IMR-90 (cell line): ENCODE measurements at regions not wholly inside any gene's neighbourhood (a gene's known extent, or its start where the extent isn't known, plus 50 kb on each side); places are given as distances from the start of the nearest gene placed in this dataset.

ENCODE experiments used
- CHD1 ChIP-seq: IDR thresholded peaks from 2 replicates; pipeline ENCODE4 v1.6.1; 2012; ENCODE audit warnings: low read depth, low read length, improper control_type of control experiment
- CTCF ChIP-seq: conservative IDR thresholded peaks from 2 replicates; pipeline ENCODE4 v1.5.1; 2012; ENCODE audit warnings: mild to moderate bottlenecking, low read depth, low read length, improper control_type of control experiment
- MAZ ChIP-seq: IDR thresholded peaks from 2 replicates; pipeline ENCODE4 v1.6.1; 2012; ENCODE audit warnings: low read depth, mild to moderate bottlenecking, low read length, improper control_type of control experiment, moderate library complexity, borderline replicate concordance
- MXI1 ChIP-seq: IDR thresholded peaks from 2 replicates; pipeline ENCODE4 v1.6.1; 2012; ENCODE audit warnings: low read depth, mild to moderate bottlenecking, low read length, moderate library complexity, borderline replicate concordance
- POLR2A ChIP-seq: IDR thresholded peaks from 2 replicates; pipeline ENCODE4 v1.6.1; 2012; ENCODE audit warnings: mild to moderate bottlenecking, low read depth, low read length
- RFX5 ChIP-seq: IDR thresholded peaks from 2 replicates; pipeline ENCODE4 v1.8.0; 2012; ENCODE audit warnings: low read depth, mild to moderate bottlenecking, low read length, moderate library complexity
- SMC3 ChIP-seq: fragments of 150-350 bp; IDR thresholded peaks from 2 replicates; pipeline ENCODE4 v1.6.1; 2016; ENCODE audit warnings: low read depth, mild to moderate bottlenecking, antibody characterized with exemption, low read length, moderate library complexity
- USF2 ChIP-seq: fragments of 150-350 bp; IDR thresholded peaks from 2 replicates; pipeline ENCODE4 v1.6.1; 2017; ENCODE audit warnings: mild to moderate bottlenecking, antibody characterized with exemption, low read length, low read depth

- TF ChIP-seq SMC3 (no peak), CTCF (no peak), CHD1 (no peak), USF2 (no peak), POLR2A (no peak), MXI1 (no peak), RFX5 (no peak), MAZ (no peak)
Measured at GRCh38 chrX:121405826-121406225, 358.4 kb downstream of the GLUD2 start.
